D721Med (cell line): ENCODE measurements at regions not wholly inside any gene's neighbourhood (a gene's known extent, or its start where the extent isn't known, plus 50 kb on each side); places are given as distances from the start of the nearest gene placed in this dataset.
"Not testable (repeated sequence)": the region's sequence is repeated elsewhere in the genome, so short reads cannot be mapped to it uniquely, and the experiment has no call there.

Experiments used
- DNase-seq: peaks from one replicate; pipeline ENCODE4 v3.0.0; 2011; ENCODE audit warnings: low spot score; ENCODE audit not compliant: insufficient read length
- FAIRE-seq: peaks from 2 replicates; lab custom pipeline; 2011; peaks lifted over from hg19 to GRCh38; lab: Jason Lieb, UNC
- TF ChIP-seq, protein P1 (sequence below): IDR thresholded peaks from 2 replicates; pipeline ENCODE4 v1.5.1; 2012; ENCODE audit warnings: mild to moderate bottlenecking, control low read depth; ENCODE audit not compliant: insufficient read depth; ENCODE audit errors: missing control alignments

DNA sequence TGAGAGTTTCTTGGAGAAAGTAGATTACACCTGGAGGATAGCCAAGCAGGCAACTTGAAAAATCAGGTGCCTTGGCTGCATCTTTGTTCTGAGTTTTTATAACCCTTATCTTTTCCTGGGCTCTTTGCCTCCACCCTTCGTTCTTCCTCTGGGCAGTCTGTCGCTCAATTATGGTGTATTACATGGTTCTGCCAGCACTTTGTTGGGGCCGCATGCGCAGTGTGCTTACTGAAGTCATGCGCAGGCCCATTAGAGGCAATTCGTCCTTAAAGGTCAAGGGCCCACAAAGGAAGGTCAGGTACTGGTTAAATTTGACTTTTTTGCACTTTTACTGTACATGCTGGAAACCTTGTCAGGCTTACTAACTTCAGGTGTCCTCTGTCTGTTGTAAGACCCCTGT is 761.9 kb upstream of the SLITRK5 start:
- FAIRE-seq (no peak), DNase-seq (no peak)
- TF ChIP-seq, protein P1, sequence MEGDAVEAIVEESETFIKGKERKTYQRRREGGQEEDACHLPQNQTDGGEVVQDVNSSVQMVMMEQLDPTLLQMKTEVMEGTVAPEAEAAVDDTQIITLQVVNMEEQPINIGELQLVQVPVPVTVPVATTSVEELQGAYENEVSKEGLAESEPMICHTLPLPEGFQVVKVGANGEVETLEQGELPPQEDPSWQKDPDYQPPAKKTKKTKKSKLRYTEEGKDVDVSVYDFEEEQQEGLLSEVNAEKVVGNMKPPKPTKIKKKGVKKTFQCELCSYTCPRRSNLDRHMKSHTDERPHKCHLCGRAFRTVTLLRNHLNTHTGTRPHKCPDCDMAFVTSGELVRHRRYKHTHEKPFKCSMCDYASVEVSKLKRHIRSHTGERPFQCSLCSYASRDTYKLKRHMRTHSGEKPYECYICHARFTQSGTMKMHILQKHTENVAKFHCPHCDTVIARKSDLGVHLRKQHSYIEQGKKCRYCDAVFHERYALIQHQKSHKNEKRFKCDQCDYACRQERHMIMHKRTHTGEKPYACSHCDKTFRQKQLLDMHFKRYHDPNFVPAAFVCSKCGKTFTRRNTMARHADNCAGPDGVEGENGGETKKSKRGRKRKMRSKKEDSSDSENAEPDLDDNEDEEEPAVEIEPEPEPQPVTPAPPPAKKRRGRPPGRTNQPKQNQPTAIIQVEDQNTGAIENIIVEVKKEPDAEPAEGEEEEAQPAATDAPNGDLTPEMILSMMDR = no peak

GRCh38 chr13:86914757-86915156 is 756.4 kb upstream of the SLITRK5 start:
- FAIRE-seq (no peak), DNase-seq (no peak)
- TF ChIP-seq, protein P1 = no peak

- not testable (repeated sequence) for FAIRE-seq, DNase-seq
Measured at GRCh38 chr13:86917438-86917837, 753.7 kb upstream of the SLITRK5 start.

DNA sequence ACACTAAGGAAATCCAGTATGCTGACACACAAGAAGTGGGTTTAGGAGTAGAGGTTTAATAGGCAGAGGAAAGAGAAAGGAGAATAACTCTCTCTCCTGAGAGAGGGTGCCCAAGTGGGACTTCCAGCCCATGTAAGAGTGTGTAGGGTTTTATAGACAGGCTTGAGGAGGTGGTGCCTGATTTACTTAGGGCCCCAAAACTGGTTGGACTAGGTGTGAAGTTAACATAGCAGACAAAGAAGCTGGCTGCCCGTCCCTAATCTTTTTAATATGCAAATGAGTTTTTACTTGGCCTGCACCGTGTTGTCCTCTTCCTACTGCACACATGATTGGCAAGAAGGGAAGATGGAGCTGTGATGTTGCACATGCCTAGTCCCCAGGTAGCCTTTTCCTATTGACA is 752.5 kb upstream of the SLITRK5 start:
- DNase-seq (no peak), FAIRE-seq (no peak)
- TF ChIP-seq, protein P1 = no peak

DNA sequence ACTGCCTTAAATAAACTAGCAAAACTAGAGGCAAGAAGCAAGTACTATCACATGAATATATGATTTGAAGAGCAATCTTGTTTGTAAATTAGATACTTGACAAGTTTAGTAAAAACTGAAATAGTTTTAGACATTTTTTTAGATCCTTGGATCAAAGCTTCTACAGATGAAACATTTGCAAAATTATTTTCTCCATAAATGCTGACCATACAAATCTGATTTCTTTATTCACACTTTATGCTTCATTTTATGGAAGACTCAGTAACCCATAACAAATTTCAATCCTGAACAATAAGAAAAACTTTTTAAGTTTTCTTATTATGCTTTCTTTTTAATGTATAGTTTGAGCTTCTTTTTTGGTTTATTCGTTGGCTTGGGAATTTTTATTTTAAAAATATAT is 750.2 kb upstream of the SLITRK5 start:
- TF ChIP-seq, protein P1 = no peak
- DNase-seq = no peak
- no peak for FAIRE-seq

DNA sequence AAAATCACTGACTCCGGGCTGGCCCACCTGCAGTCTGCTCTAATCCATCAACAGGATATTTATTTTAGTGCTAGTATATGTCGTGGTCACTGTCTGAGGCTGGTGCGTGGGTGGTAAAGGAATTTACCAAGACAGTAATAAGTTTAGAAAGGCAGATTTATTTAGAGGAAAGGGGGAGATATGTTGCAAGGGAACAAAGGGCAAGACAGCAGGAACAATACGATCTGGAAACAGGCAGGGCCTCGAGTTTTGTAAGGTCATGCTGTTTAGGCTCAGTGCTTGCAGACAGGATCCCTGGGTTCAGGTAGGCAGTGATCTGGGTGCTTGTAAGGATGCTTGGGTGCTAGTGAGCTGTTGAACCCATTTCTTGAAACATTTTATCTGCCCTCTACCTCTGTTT is 748.2 kb upstream of the SLITRK5 start:
- TF ChIP-seq, protein P1 = no peak
- DNase-seq = no peak
- no peak for FAIRE-seq

GRCh38 chr13:86926916-86927315 is 744.3 kb upstream of the SLITRK5 start:
- not testable (repeated sequence) for FAIRE-seq, DNase-seq

- FAIRE-seq = no peak
- DNase-seq = no peak
- TF ChIP-seq, protein P1 = no peak
Measured at GRCh38 chr13:86932776-86933334, 738.3 kb upstream of the SLITRK5 start.
